PFSK-1 (cell line): ENCODE measurements at regions not wholly inside any gene's neighbourhood (a gene's known extent, or its start where the extent isn't known, plus 50 kb on each side); places are given as distances from the start of the nearest gene placed in this dataset.

Experiments used
- FOXP2 ChIP-seq: optimal IDR thresholded peaks from 2 replicates; pipeline ENCODE3; 2011; ENCODE audit warnings: borderline replicate concordance, control low read depth, inconsistent platforms; ENCODE audit not compliant: insufficient read depth; ENCODE audit errors: extremely low read length, extremely low read depth
- POLR2AphosphoS5 ChIP-seq: IDR thresholded peaks from 2 replicates; pipeline ENCODE4 v1.6.1; 2012; ENCODE audit warnings: low read depth, mild to moderate bottlenecking, control low read depth, low read length, moderate library complexity
- TAF1 ChIP-seq: IDR thresholded peaks from 2 replicates; pipeline ENCODE4 v1.6.1; 2012; ENCODE audit warnings: low read length, control low read depth, borderline replicate concordance; ENCODE audit not compliant: insufficient read depth

- TF ChIP-seq FOXP2 (no peak), POLR2AphosphoS5 (no peak), TAF1 (no peak)
These were observed 155.5 kb downstream of the DACT1 start for GRCh38 chr14:58793131-58793740.
